H1 (cell line): ENCODE measurements at regions not wholly inside any gene's neighbourhood (a gene's known extent, or its start where the extent isn't known, plus 50 kb on each side); places are given as distances from the start of the nearest gene placed in this dataset.

Experiments used
- CTCF ChIA-PET: fragments of 300-600 bp; sonication (Branson Sonifier 250); formaldehyde crosslinking; loops from one replicate; lab custom pipeline; 2021; ENCODE audit not compliant: partially characterized antibody; lab: Charles Lee
- POLR2A ChIA-PET: fragments of 300-600 bp; sonication (Branson Sonifier 250); formaldehyde crosslinking; loops from one replicate; lab custom pipeline; 2021; ENCODE audit warnings: inconsistent platforms; ENCODE audit not compliant: partially characterized antibody; lab: Charles Lee
- DNase-seq, 2 experiments: peaks; one replicate each; pipeline versions ENCODE4 v3.0.0 to v3.0.0-alpha.2; 2010 to 2022; ENCODE audit warnings: low spot score in 2 of 2, low read depth in 1 of 2, mixed read lengths in 1 of 2
- FAIRE-seq: peaks from 2 replicates; lab custom pipeline; 2011; peaks lifted over from hg19 to GRCh38; lab: Jason Lieb, UNC
- H2AFZ ChIP-seq: 2 replicates; pipeline ENCODE4 v1.8.1; 2012; ENCODE audit warnings: low read length, inconsistent platforms
- H2AK5ac ChIP-seq: 2 replicates; pipeline ENCODE4 v1.6.1; 2013; ENCODE audit warnings: low read depth, low read length
- H2BK120ac ChIP-seq: replicated peaks from 2 replicates; pipeline ENCODE3; 2013; ENCODE audit warnings: low read depth, low read length, inconsistent platforms
- H2BK12ac ChIP-seq: 2 replicates; pipeline ENCODE4 v1.6.1; 2013; ENCODE audit warnings: low read depth, low read length
- H2BK15ac ChIP-seq: 2 replicates; pipeline ENCODE4 v1.6.1; 2013; ENCODE audit warnings: low read length
- H2BK20ac ChIP-seq: 2 replicates; pipeline ENCODE4 v1.6.1; 2013; ENCODE audit warnings: low read length
- H2BK5ac ChIP-seq: 2 replicates; pipeline ENCODE4 v1.6.1; 2013; ENCODE audit warnings: low read depth, low read length
- H3K14ac ChIP-seq: 2 replicates; pipeline ENCODE4 v1.6.1; 2013; ENCODE audit warnings: inconsistent platforms; ENCODE audit not compliant: insufficient read length
- H3K18ac ChIP-seq: 2 replicates; pipeline ENCODE4 v1.6.1; 2013; ENCODE audit warnings: low read length; ENCODE audit errors: extremely low read depth
- H3K23ac ChIP-seq: 2 replicates; pipeline ENCODE4 v1.6.1; 2013; ENCODE audit warnings: inconsistent platforms; ENCODE audit not compliant: insufficient read length
- H3K23me2 ChIP-seq: 2 replicates; pipeline ENCODE4 v1.6.1; 2013; ENCODE audit warnings: low read depth, low read length
- H3K27ac ChIP-seq: 2 replicates; pipeline ENCODE4 v1.6.1; 2011; ENCODE audit warnings: low read depth, low read length, inconsistent platforms
- H3K27me3 ChIP-seq, 4 experiments: replicated peaks in 1 of 4; 1 replicate in 1 of 4; 2 replicates in 3 of 4; pipeline versions ENCODE4 v1.6.1 to v1.8.1; 2011 to 2013; ENCODE audit warnings: low read length in 3 of 4, mild to moderate bottlenecking in 3 of 4, inconsistent platforms in 2 of 4, mixed read lengths in 2 of 4, moderate library complexity in 1 of 4; ENCODE audit not compliant: control insufficient read depth in 3 of 4, insufficient read depth in 3 of 4; ENCODE audit errors: extremely low read depth in 1 of 4
- H3K36me3 ChIP-seq, 4 experiments: 2 replicates each; pipeline versions ENCODE4 v1.6.1 to v1.8.1; 2011 to 2013; ENCODE audit warnings: mild to moderate bottlenecking in 4 of 4, low read length in 3 of 4, moderate library complexity in 2 of 4, control low read depth in 1 of 4, inconsistent platforms in 1 of 4; ENCODE audit not compliant: insufficient read depth in 4 of 4, control insufficient read depth in 2 of 4
- H3K4ac ChIP-seq: replicated peaks from 2 replicates; pipeline ENCODE3; 2013; ENCODE audit warnings: low read length, low read depth, mixed read lengths, inconsistent platforms; ENCODE audit not compliant: insufficient read length
- H3K4me1 ChIP-seq, 4 experiments: replicated peaks in 1 of 4; 1 replicate in 1 of 4; 2 replicates in 3 of 4; pipeline versions ENCODE4 v1.6.1 to v1.8.1; 2011 to 2013; ENCODE audit warnings: low read length in 3 of 4, inconsistent platforms in 2 of 4, mixed read lengths in 1 of 4; ENCODE audit not compliant: insufficient read depth in 4 of 4, control insufficient read depth in 3 of 4
- H3K4me2 ChIP-seq, 2 experiments: 2 replicates each; pipeline versions ENCODE4 v1.6.1 to v1.8.1; 2011 to 2013; ENCODE audit warnings: low read depth in 2 of 2, low read length in 2 of 2, control low read depth in 1 of 2, inconsistent platforms in 1 of 2, mild to moderate bottlenecking in 1 of 2; ENCODE audit not compliant: insufficient read depth in 1 of 2
- H3K4me3 ChIP-seq, 4 experiments: fragments of 200-600, 300-600 bp in 1 of 4; sonication (generic), shearing (Covaris generic), sonication (Bioruptor Twin) in 1 of 4; 2 replicates each; pipeline versions ENCODE4 v1.5.1 to v1.8.1; 2011 to 2016; ENCODE audit warnings: low read length in 4 of 4, low read depth in 3 of 4, control low read depth in 2 of 4, inconsistent platforms in 2 of 4, mild to moderate bottlenecking in 2 of 4, mixed read lengths in 1 of 4, moderate library complexity in 1 of 4; ENCODE audit not compliant: insufficient read depth in 2 of 4; ENCODE audit errors: extremely low read depth in 1 of 4
- H3K56ac ChIP-seq: replicated peaks from 2 replicates; pipeline ENCODE3; 2013; ENCODE audit warnings: low read depth, mild to moderate bottlenecking, mixed read lengths, low read length, inconsistent platforms; ENCODE audit not compliant: insufficient read length
- H3K79me1 ChIP-seq: 2 replicates; pipeline ENCODE4 v1.6.1; 2013; ENCODE audit warnings: low read depth, low read length, control low read depth
- H3K79me2 ChIP-seq, 2 experiments: 2 replicates each; pipeline versions ENCODE4 v1.6.1 to v1.8.1; 2012 to 2013; ENCODE audit warnings: low read length in 2 of 2, mild to moderate bottlenecking in 2 of 2, inconsistent platforms in 1 of 2; ENCODE audit not compliant: insufficient read depth in 2 of 2, control insufficient read depth in 1 of 2
- H3K9ac ChIP-seq, 4 experiments: replicated peaks in 1 of 4; 1 replicate in 1 of 4; 2 replicates in 3 of 4; pipeline versions ENCODE4 v1.6.1 to v1.8.1; 2011 to 2013; ENCODE audit warnings: low read depth in 3 of 4, low read length in 3 of 4, control low read depth in 2 of 4, mild to moderate bottlenecking in 2 of 4, moderate library complexity in 2 of 4, inconsistent platforms in 1 of 4; ENCODE audit errors: extremely low read depth in 1 of 4
- H3K9me3 ChIP-seq, 2 experiments: 2 replicates each; pipeline versions ENCODE4 v1.6.1 to v1.8.1; 2012 to 2013; ENCODE audit warnings: mild to moderate bottlenecking in 2 of 2, moderate library complexity in 2 of 2, control low read depth in 1 of 2, inconsistent platforms in 1 of 2, low read depth in 1 of 2, low read length in 1 of 2, mixed read lengths in 1 of 2; ENCODE audit not compliant: insufficient read depth in 2 of 2
- H4K20me1 ChIP-seq, 2 experiments: replicated peaks in 1 of 2; 2 replicates each; pipeline versions ENCODE3 to v1.8.1; 2011 to 2013; ENCODE audit warnings: inconsistent platforms in 2 of 2, low read length in 2 of 2, mild to moderate bottlenecking in 1 of 2; ENCODE audit not compliant: insufficient read depth in 2 of 2, control insufficient read depth in 1 of 2
- H4K5ac ChIP-seq: 2 replicates; pipeline ENCODE4 v1.6.1; 2013; ENCODE audit warnings: low read length, low read depth, mixed read lengths, inconsistent platforms; ENCODE audit not compliant: insufficient read length
- H4K8ac ChIP-seq: 2 replicates; pipeline ENCODE4 v1.8.0; 2013; ENCODE audit warnings: mild to moderate bottlenecking, moderate library complexity, low read length, inconsistent platforms; ENCODE audit not compliant: insufficient read depth; ENCODE audit errors: extremely low read depth
- H4K91ac ChIP-seq: replicated peaks from 2 replicates; pipeline ENCODE3; 2013; ENCODE audit warnings: low read length, mixed read lengths, inconsistent platforms; ENCODE audit not compliant: insufficient read length
- BACH1 ChIP-seq: IDR thresholded peaks from 2 replicates; pipeline ENCODE4 v1.6.1; 2012; ENCODE audit warnings: low read length, improper control_type of control experiment
- BCL11A ChIP-seq, 2 experiments: IDR thresholded peaks; one replicate each; pipeline ENCODE4 v1.6.1; 2011; ENCODE audit warnings: low read depth in 2 of 2, low read length in 2 of 2, mild to moderate bottlenecking in 2 of 2
- BRCA1 ChIP-seq: IDR thresholded peaks from 2 replicates; pipeline ENCODE4 v1.6.1; 2012; ENCODE audit warnings: low read depth, low read length, improper control_type of control experiment
- CEBPB ChIP-seq: IDR thresholded peaks from 2 replicates; pipeline ENCODE4 v1.6.1; 2012; ENCODE audit warnings: low read depth, low read length
- CHD2 ChIP-seq: IDR thresholded peaks from 2 replicates; pipeline ENCODE4 v1.6.1; 2012; ENCODE audit warnings: low read length, improper control_type of control experiment
- CREB1 ChIP-seq: IDR thresholded peaks from 2 replicates; pipeline ENCODE4 v1.6.1; 2012; ENCODE audit warnings: inconsistent platforms
- CTBP2 ChIP-seq: IDR thresholded peaks from 2 replicates; pipeline ENCODE4 v1.7.0; 2011; ENCODE audit warnings: borderline replicate concordance, mild to moderate bottlenecking, moderate library complexity, mixed read lengths, low read length; ENCODE audit not compliant: insufficient read depth, insufficient read length
- EGR1 ChIP-seq: IDR thresholded peaks from 2 replicates; pipeline ENCODE4 v1.6.1; 2011; ENCODE audit warnings: low read depth, low read length, borderline replicate concordance
- HDAC6 ChIP-seq: IDR thresholded peaks from one replicate; pipeline ENCODE4 v1.7.1; 2012; ENCODE audit warnings: low read depth, mild to moderate bottlenecking, inconsistent platforms, low read length, moderate library complexity
- JUND ChIP-seq: IDR thresholded peaks from 2 replicates; pipeline ENCODE4 v1.6.1; 2011; ENCODE audit warnings: mild to moderate bottlenecking, improper control_type of control experiment, low read length
- POLR2AphosphoS5 ChIP-seq: IDR thresholded peaks from 2 replicates; pipeline ENCODE4 v1.6.1; 2011; ENCODE audit warnings: low read depth, low read length
- RBBP5 ChIP-seq: IDR thresholded peaks from 2 replicates; pipeline ENCODE4 v1.7.1; 2012; ENCODE audit warnings: low read depth, mild to moderate bottlenecking, inconsistent platforms, low read length, moderate library complexity, borderline replicate concordance
- SP4 ChIP-seq: IDR thresholded peaks from 2 replicates; pipeline ENCODE4 v1.6.1; 2012; ENCODE audit warnings: low read length, inconsistent platforms
- TAF7 ChIP-seq: optimal IDR thresholded peaks from 2 replicates; pipeline ENCODE3; 2011; ENCODE audit warnings: low read depth, mild to moderate bottlenecking, inconsistent platforms, low read length, moderate library complexity, borderline replicate concordance
- TCF12 ChIP-seq: IDR thresholded peaks from 2 replicates; pipeline ENCODE4 v1.6.1; 2011; ENCODE audit warnings: low read depth, mild to moderate bottlenecking, low read length
- TEAD4 ChIP-seq: IDR thresholded peaks from 2 replicates; pipeline ENCODE4 v1.6.1; 2012; ENCODE audit warnings: low read depth, low read length, inconsistent platforms, mixed read lengths
- ZNF274 ChIP-seq: IDR thresholded peaks from 2 replicates; pipeline ENCODE4 v1.7.0; 2012; ENCODE audit warnings: low read length, borderline replicate concordance; ENCODE audit errors: extremely low read depth
- WGBS, 2 experiments: shearing (Covaris generic) in 1 of 2; methylation state at CpG; one replicate each; pipeline versions ENCODE4 v1.1.6 to v1.1.7; 2013 to 2015; ENCODE audit warnings: low lambda C conversion rate in 2 of 2, mixed read lengths in 2 of 2, inconsistent platforms in 1 of 2, low coverage in 1 of 2, missing lambda C conversion rate in 1 of 2; ENCODE audit not compliant: insufficient replicate concordance in 2 of 2, insufficient coverage in 1 of 2, insufficient read length in 1 of 2; ENCODE audit errors: extremely low coverage in 1 of 2, missing lambda C conversion rate in 1 of 2; 5-methylcytosine and 5-hydroxymethylcytosine counted together
- TF ChIP-seq, protein P1 (sequence below): IDR thresholded peaks from 2 replicates; pipeline ENCODE4 v1.6.1; 2012; ENCODE audit warnings: inconsistent platforms

DNA sequence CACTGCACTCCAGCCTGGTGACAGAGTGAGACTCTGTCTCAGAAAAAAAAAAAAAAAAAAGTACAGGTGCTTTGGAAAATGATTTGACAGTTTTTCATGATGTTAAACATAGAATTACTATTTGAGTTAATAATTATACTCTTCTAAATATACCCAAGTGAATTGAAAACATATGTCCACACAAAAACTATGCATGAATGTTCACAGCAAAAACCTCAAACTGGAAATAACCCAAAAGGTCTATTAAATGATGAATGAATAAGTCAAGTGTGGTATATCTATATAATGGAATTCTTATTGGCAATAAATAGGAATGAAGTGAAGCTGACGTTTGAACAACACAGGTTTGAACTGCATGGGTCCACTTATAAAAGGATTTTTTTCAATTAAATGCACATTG, 207.2 kb upstream of the DAB2 start:
- H3K56ac ChIP-seq, result no peak overlapping the region
- ChIA-PET POLR2A (no interaction called here), CTCF (no interaction called here)
- H3K9ac ChIP-seq, result no peak overlapping the region
- H3K79me1 ChIP-seq, result no peaks in the 10 kb centered on the region
- no peak overlapping the region for H4K91ac ChIP-seq
- no peak overlapping the region for H2BK20ac ChIP-seq
- H4K5ac ChIP-seq, result no peak overlapping the region
- no peaks in the 10 kb centered on the region for H3K9me3 ChIP-seq
- 83% methylated on average over 1 of the region's 1 CpG; no CpG with 5 or more reads in 1 of the 2 experiments for WGBS, 2 experiments
- H3K79me2 ChIP-seq, result no peaks in the 10 kb centered on the region
- H2BK12ac ChIP-seq, result no peak overlapping the region
- no peaks in the 10 kb centered on the region for H4K20me1 ChIP-seq
- no peak for TF ChIP-seq TCF12
- no peak for TF ChIP-seq CREB1
- no peak for TF ChIP-seq ZNF274
- TF ChIP-seq CEBPB, result no peak
- no peak for TF ChIP-seq BACH1
- TF ChIP-seq BCL11A (IDR thresholded peaks at IDR 0.05; ENCODE audit: low read depth in 2 of 2, low read length in 2 of 2), result no peak
- no peak for TF ChIP-seq JUND
- TF ChIP-seq POLR2AphosphoS5, result no peak
- TF ChIP-seq EGR1, result no peak
- no peak for TF ChIP-seq CHD2
- TF ChIP-seq, protein P1, sequence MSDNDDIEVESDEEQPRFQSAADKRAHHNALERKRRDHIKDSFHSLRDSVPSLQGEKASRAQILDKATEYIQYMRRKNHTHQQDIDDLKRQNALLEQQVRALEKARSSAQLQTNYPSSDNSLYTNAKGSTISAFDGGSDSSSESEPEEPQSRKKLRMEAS, result no peak
- TF ChIP-seq SP4, result no peak
- TF ChIP-seq TAF7, result no peak
- TF ChIP-seq BRCA1, result no peak
- TF ChIP-seq RBBP5, result no peak
- TF ChIP-seq TEAD4, result no peak
- no peak for TF ChIP-seq HDAC6
- TF ChIP-seq CTBP2, result no peak
- H2BK5ac ChIP-seq, result no peak overlapping the region
- no peaks in the 10 kb centered on the region for H3K4me1 ChIP-seq
- H2AFZ ChIP-seq, result no peak overlapping the region
- no peak overlapping the region for H2AK5ac ChIP-seq
- FAIRE-seq, result no peak
- H3K4ac ChIP-seq, result no peak overlapping the region
- no peak overlapping the region for H3K18ac ChIP-seq
- H3K27ac ChIP-seq, result no peak overlapping the region
- no peak overlapping the region for H3K23ac ChIP-seq
- H3K27me3 ChIP-seq, result no peaks in the 10 kb centered on the region
- H3K4me3 ChIP-seq, result no peak overlapping the region
- no peak overlapping the region for H2BK15ac ChIP-seq
- no peaks in the 10 kb centered on the region for H3K36me3 ChIP-seq
- H2BK120ac ChIP-seq, result no peak overlapping the region
- H3K4me2 ChIP-seq, result no peak overlapping the region
- H4K8ac ChIP-seq, result no peak overlapping the region
- DNase-seq, result no peak
- no peaks in the 10 kb centered on the region for H3K23me2 ChIP-seq
- no peak overlapping the region for H3K14ac ChIP-seq
